ENCODE measurements at regions not wholly inside any gene's neighbourhood (a gene's known extent, or its start where the extent isn't known, plus 50 kb on each side); places are given as distances from the start of the nearest gene placed in this dataset.

DNA sequence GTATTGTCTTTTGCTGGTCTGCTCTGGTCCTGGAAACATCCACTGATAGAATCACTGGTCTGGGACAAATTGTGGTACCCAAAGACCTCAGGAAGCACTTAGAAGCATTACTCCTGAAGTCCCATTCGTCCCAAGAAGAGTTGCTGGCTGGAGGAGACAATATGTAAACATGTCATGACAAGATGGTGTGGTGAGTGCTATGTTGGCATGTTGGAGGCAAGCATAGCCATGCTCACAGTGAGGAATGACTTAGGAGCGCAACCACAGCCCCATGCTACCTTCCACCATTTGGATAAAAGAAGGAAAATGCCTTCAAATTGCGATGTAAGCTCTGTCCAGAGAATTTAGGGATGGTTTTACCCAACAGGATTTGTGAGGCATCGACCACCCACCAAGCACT lies 115.8 kb upstream of the STC2 start:
- DNase-seq = no peak
- no peak overlapping the region for H3K4me3 Mint-ChIP-seq (ENCODE audit: unreplicated experiment)
- TF ChIP-seq, protein P1, sequence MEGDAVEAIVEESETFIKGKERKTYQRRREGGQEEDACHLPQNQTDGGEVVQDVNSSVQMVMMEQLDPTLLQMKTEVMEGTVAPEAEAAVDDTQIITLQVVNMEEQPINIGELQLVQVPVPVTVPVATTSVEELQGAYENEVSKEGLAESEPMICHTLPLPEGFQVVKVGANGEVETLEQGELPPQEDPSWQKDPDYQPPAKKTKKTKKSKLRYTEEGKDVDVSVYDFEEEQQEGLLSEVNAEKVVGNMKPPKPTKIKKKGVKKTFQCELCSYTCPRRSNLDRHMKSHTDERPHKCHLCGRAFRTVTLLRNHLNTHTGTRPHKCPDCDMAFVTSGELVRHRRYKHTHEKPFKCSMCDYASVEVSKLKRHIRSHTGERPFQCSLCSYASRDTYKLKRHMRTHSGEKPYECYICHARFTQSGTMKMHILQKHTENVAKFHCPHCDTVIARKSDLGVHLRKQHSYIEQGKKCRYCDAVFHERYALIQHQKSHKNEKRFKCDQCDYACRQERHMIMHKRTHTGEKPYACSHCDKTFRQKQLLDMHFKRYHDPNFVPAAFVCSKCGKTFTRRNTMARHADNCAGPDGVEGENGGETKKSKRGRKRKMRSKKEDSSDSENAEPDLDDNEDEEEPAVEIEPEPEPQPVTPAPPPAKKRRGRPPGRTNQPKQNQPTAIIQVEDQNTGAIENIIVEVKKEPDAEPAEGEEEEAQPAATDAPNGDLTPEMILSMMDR (IDR thresholded peaks at IDR 0.05; ENCODE audit: partially characterized antibody, unreplicated experiment) = no peak
- H3K9me3 Mint-ChIP-seq (ENCODE audit: unreplicated experiment) = peaks cover 1% of the 10 kb centered on the region
- no peaks in the 10 kb centered on the region for H3K4me1 Mint-ChIP-seq (ENCODE audit: low read depth, unreplicated experiment)
- H3K27ac Mint-ChIP-seq (ENCODE audit: unreplicated experiment) = no peak overlapping the region
- H3K27me3 Mint-ChIP-seq (ENCODE audit: unreplicated experiment) = peaks cover 2% of the 10 kb centered on the region
- H3K36me3 Mint-ChIP-seq (ENCODE audit: unreplicated experiment) = no peaks in the 10 kb centered on the region

DNA sequence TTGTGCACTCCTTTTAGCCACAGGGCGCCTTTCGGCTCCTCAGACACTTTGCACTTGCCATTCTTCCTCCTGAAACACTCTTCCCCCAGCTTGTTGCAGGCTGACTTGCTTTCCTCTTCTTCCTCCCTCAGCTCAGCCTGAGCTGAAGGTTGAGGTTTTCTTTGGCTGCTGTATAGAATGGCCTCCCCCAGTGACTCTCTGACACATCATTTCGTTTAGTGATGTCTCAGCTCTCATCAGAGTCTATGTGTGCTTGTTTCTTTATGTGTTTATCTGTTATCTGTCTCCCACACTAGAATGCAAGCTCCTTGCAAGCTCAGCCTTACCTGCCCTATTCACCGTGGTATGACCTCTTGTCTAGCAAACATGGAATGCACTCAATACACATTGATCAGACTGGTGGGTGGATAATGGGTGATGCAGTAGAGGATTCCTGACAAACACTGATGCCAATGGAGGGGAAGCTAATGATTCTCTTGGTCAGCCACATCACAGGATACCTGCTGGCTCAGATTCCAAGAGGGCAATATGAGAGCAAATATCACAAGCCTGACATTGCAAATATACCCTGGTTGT lies 112.9 kb upstream of the STC2 start:
- peaks cover 3% of the 10 kb centered on the region for H3K27me3 Mint-ChIP-seq (ENCODE audit: unreplicated experiment)
- TF ChIP-seq, protein P1 (IDR thresholded peaks at IDR 0.05; ENCODE audit: partially characterized antibody, unreplicated experiment) = no peak
- H3K4me1 Mint-ChIP-seq (ENCODE audit: low read depth, unreplicated experiment) = no peaks in the 10 kb centered on the region
- H3K27ac Mint-ChIP-seq (ENCODE audit: unreplicated experiment) = no peak overlapping the region
- H3K4me3 Mint-ChIP-seq (ENCODE audit: unreplicated experiment) = no peak overlapping the region
- H3K36me3 Mint-ChIP-seq (ENCODE audit: unreplicated experiment) = no peaks in the 10 kb centered on the region
- peaks cover 2% of the 10 kb centered on the region for H3K9me3 Mint-ChIP-seq (ENCODE audit: unreplicated experiment)
- no peak for DNase-seq

DNA sequence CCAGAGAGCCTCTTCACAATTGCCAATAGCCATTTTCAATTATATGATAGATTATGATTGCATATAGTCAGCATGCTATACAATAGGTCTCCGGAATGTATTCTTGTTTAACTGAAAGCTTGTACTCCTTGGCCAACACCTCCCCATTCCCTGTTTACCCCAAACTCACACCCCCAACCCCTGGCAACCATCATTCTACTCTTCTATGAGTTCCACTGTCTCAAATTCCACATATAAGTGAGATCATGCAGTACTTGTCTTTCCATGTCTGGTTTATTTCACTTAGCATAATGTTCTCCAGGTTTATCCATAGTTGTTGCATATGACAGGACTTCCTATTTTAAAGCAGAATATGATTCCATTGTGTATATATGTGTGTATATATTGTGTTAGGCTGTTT lies 110.7 kb upstream of the STC2 start:
- Mint-ChIP-seq H3K4me1 (ENCODE audit: low read depth, unreplicated experiment) (peaks cover 2% of the 10 kb centered on the region), H3K36me3 (ENCODE audit: unreplicated experiment) (no peaks in the 10 kb centered on the region), H3K9me3 (ENCODE audit: unreplicated experiment) (peaks cover 4% of the 10 kb centered on the region), H3K4me3 (ENCODE audit: unreplicated experiment) (no peak overlapping the region), H3K27me3 (ENCODE audit: unreplicated experiment) (peaks cover 5% of the 10 kb centered on the region), H3K27ac (ENCODE audit: unreplicated experiment) (no peak overlapping the region)
- DNase-seq = no peak
- TF ChIP-seq, protein P1 (IDR thresholded peaks at IDR 0.05; ENCODE audit: partially characterized antibody, unreplicated experiment) = no peak

DNA sequence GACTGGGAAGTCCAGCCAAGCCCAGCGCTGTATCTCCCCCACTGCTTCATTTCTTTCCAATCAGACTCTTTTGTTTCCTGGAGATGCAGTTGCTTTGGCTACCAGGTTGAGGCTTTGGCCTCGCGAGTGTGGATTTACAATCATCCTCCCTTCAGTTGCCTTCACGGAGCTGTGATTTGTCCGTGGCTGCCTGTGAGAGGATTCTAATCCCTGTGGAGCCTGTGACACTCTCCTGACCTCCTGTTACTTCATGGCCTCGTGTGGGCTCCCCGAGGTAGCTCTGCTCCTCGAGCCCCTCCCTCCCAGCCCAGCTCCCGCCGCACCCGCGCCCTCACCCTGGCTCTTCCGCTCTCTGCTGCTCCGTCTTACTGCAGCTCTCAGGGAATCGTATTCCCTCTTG lies 107.2 kb upstream of the STC2 start:
- peaks cover 3% of the 10 kb centered on the region for H3K27me3 Mint-ChIP-seq (ENCODE audit: unreplicated experiment)
- TF ChIP-seq, protein P1 (IDR thresholded peaks at IDR 0.05; ENCODE audit: partially characterized antibody, unreplicated experiment) = no peak
- peak; percentile 28 for DNase-seq
- H3K4me1 Mint-ChIP-seq (ENCODE audit: low read depth, unreplicated experiment) = peaks cover 2% of the 10 kb centered on the region
- H3K27ac Mint-ChIP-seq (ENCODE audit: unreplicated experiment) = no peak overlapping the region
- H3K36me3 Mint-ChIP-seq (ENCODE audit: unreplicated experiment) = no peaks in the 10 kb centered on the region
- H3K4me3 Mint-ChIP-seq (ENCODE audit: unreplicated experiment) = no peak overlapping the region
- peaks cover 4% of the 10 kb centered on the region for H3K9me3 Mint-ChIP-seq (ENCODE audit: unreplicated experiment)

DNA sequence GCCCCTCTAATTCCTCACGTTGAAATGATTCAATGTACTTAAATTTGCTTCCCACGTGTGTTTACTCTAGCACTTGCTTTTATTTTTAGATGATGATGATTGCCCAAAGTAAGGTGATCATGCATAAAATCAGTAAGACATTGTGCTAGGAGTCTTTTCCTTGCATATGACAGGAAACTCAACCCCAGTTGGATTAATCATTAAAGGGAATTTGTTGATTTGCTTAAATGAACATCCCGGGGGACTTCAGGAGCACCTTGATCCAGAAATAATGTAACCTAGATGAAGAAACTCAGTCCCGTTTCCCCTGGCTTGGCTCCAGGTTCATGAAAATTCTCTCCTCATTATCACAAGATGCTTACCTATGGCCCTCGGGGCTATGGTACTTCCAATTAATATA lies 106.1 kb upstream of the STC2 start:
- TF ChIP-seq, protein P1 (IDR thresholded peaks at IDR 0.05; ENCODE audit: partially characterized antibody, unreplicated experiment) = no peak
- Mint-ChIP-seq H3K36me3 (ENCODE audit: unreplicated experiment) (no peaks in the 10 kb centered on the region), H3K27ac (ENCODE audit: unreplicated experiment) (no peak overlapping the region), H3K4me3 (ENCODE audit: unreplicated experiment) (no peak overlapping the region), H3K9me3 (ENCODE audit: unreplicated experiment) (peaks cover 4% of the 10 kb centered on the region), H3K27me3 (ENCODE audit: unreplicated experiment) (peaks cover 3% of the 10 kb centered on the region), H3K4me1 (ENCODE audit: low read depth, unreplicated experiment) (peaks cover 2% of the 10 kb centered on the region)
- no peak for DNase-seq
